ENCODE measurements at regions not wholly inside any gene's neighbourhood (a gene's known extent, or its start where the extent isn't known, plus 50 kb on each side); places are given as distances from the start of the nearest gene placed in this dataset.

DNA sequence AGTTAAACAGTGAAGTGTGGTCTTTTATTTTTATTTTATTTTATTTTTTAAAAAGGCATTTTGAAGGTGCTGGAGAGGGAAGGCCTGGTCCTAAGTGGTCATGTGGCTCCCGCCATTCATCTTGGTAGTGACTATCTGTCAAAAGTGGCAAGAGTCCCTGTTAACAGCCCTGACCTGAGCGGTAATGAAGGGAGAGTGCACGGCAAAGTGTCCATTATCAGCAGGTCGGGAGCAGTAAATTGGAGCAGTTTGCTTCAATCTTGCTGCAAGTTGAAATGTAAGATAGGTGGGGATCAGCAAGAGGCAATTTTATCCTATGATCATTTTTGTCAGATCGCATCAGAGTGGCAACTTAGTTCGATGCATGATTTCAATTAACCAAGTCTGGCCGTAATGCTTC is 227.4 kb upstream of the SP4 start:
- Mint-ChIP-seq H3K4me1 (peaks cover 9% of the 10 kb centered on the region), H3K9me3 (no peaks in the 10 kb centered on the region), H3K4me3 (no peak overlapping the region), H3K27me3 (ENCODE audit: low read depth, poor library complexity) (no peaks in the 10 kb centered on the region), H3K36me3 (ENCODE audit: low read depth) (no peaks in the 10 kb centered on the region), H3K27ac (no peak overlapping the region)
- TF ChIP-seq, protein P1, sequence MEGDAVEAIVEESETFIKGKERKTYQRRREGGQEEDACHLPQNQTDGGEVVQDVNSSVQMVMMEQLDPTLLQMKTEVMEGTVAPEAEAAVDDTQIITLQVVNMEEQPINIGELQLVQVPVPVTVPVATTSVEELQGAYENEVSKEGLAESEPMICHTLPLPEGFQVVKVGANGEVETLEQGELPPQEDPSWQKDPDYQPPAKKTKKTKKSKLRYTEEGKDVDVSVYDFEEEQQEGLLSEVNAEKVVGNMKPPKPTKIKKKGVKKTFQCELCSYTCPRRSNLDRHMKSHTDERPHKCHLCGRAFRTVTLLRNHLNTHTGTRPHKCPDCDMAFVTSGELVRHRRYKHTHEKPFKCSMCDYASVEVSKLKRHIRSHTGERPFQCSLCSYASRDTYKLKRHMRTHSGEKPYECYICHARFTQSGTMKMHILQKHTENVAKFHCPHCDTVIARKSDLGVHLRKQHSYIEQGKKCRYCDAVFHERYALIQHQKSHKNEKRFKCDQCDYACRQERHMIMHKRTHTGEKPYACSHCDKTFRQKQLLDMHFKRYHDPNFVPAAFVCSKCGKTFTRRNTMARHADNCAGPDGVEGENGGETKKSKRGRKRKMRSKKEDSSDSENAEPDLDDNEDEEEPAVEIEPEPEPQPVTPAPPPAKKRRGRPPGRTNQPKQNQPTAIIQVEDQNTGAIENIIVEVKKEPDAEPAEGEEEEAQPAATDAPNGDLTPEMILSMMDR (IDR thresholded peaks at IDR 0.05), result no peak
- DNase-seq, result no peak

DNA sequence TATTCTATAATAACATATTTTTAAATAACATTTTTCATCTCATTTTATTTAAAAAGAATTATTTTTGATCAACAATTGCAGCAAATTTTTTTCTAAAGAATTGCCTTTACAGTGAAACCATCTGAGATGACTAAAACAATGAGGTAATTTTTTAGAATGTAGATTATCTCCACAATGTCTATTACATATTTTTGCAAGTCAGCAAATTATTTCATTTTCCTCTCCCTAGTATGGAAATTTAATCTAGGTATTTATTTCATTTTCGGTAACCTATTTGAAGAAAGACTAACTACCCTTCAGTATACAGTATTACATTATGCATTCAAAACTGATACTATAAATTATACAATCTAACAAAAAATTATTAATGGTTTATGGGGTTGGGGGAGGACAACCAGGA is 213.2 kb upstream of the SP4 start:
- Mint-ChIP-seq H3K4me1 (no peaks in the 10 kb centered on the region), H3K27ac (no peak overlapping the region), H3K4me3 (no peak overlapping the region), H3K9me3 (no peaks in the 10 kb centered on the region), H3K36me3 (ENCODE audit: low read depth) (no peaks in the 10 kb centered on the region), H3K27me3 (ENCODE audit: low read depth, poor library complexity) (peaks cover 5% of the 10 kb centered on the region)
- no peak for DNase-seq
- TF ChIP-seq, protein P1 (IDR thresholded peaks at IDR 0.05), result no peak

DNA sequence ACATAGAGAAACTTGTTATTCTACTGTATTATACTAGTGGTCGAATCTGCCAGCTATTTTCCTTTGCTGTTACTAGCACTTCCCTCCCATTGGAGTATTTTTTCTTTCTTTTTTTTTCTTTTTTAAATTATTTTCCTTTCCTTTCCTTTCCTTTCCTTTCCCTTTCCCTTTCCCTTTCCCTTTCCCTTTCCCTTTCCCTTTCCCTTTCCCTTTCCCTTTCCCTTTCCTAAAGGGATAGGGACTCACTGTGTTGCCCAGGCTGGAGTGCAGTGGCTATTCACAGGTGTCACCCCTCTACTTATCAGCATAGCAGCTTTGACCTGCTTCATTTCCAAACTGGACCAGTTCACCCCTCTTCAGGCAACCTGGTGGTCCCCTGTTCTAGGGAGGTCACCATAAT is 212.6 kb upstream of the SP4 start:
- H3K27me3 Mint-ChIP-seq (ENCODE audit: low read depth, poor library complexity), result peaks cover 5% of the 10 kb centered on the region
- DNase-seq, result no peak
- H3K4me3 Mint-ChIP-seq, result no peak overlapping the region
- H3K9me3 Mint-ChIP-seq, result no peaks in the 10 kb centered on the region
- H3K27ac Mint-ChIP-seq, result no peak overlapping the region
- no peaks in the 10 kb centered on the region for H3K4me1 Mint-ChIP-seq
- H3K36me3 Mint-ChIP-seq (ENCODE audit: low read depth), result no peaks in the 10 kb centered on the region
- TF ChIP-seq, protein P1 (IDR thresholded peaks at IDR 0.05), result no peak

DNA sequence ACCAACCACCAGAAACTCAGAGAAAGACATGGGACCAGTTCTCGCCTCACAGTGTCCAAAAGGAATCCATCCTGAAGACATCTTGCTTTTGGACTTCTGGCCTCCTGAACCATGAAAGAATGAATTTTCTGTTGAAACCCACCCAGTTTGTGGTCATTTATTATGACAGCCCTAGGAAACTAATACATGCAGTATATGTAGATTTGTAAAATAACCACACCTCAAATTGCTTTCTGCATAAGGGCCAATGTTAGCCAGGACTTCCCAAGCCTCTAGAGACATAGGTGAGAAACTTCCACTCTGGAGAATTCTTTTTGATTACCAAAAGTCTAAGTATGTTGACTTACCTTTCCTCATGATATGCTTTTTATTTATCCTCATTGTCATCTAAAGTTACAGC is 210.5 kb upstream of the SP4 start:
- TF ChIP-seq, protein P1 (IDR thresholded peaks at IDR 0.05), result no peak
- Mint-ChIP-seq H3K27me3 (ENCODE audit: low read depth, poor library complexity) (peaks cover 5% of the 10 kb centered on the region), H3K9me3 (no peaks in the 10 kb centered on the region), H3K4me3 (no peak overlapping the region), H3K36me3 (ENCODE audit: low read depth) (no peaks in the 10 kb centered on the region), H3K27ac (no peak overlapping the region), H3K4me1 (no peaks in the 10 kb centered on the region)
- no peak for DNase-seq

DNA sequence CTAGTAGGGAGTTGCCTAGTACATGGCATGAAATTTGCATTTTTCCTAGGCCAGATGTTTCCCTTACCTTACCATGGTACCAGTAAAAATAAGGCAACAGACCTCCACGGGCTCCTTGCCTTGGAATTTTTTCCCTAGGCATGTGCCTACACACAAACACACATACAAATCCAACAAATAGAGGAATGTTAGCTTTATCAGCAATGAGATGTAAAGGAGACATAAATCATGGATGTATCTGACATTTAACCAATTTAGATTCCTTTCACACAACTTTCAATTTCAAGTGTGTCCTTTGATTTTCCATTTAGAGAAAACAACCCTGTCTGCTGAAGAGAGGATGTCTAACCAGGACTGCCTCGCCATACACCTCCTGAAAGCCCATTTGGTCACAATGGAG is 209.7 kb upstream of the SP4 start:
- no peak overlapping the region for H3K27ac Mint-ChIP-seq
- no peaks in the 10 kb centered on the region for H3K36me3 Mint-ChIP-seq (ENCODE audit: low read depth)
- no peak for DNase-seq
- H3K4me3 Mint-ChIP-seq, result no peak overlapping the region
- no peaks in the 10 kb centered on the region for H3K9me3 Mint-ChIP-seq
- peaks cover under 1% of the 10 kb centered on the region for H3K4me1 Mint-ChIP-seq
- TF ChIP-seq, protein P1 (IDR thresholded peaks at IDR 0.05), result no peak
- peaks cover 8% of the 10 kb centered on the region for H3K27me3 Mint-ChIP-seq (ENCODE audit: low read depth, poor library complexity)

DNA sequence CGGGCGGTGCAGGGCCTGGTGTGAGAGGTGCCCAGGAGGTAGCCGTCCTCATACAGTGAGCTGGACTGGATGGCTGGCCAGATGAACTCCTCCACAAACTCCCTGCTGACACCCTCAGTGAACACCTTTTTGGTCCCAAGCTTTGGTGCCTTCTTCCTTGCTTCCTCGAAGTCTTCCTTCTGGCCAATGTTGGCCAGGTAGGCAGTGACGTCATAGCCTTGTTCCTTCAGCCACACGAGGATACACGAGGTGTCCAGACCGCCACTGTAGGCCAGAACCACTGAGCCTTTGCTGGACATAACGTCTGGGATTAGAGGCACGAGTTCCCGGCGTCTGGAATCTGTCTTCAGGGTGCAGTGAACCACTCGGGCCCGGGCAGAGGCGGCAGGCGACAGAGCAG is 206.8 kb upstream of the SP4 start:
- TF ChIP-seq, protein P1 (IDR thresholded peaks at IDR 0.05), result no peak
- Mint-ChIP-seq H3K9me3 (no peaks in the 10 kb centered on the region), H3K4me1 (peaks cover 21% of the 10 kb centered on the region), H3K27ac (no peak overlapping the region), H3K36me3 (ENCODE audit: low read depth) (no peaks in the 10 kb centered on the region), H3K4me3 (no peak overlapping the region), H3K27me3 (ENCODE audit: low read depth, poor library complexity) (peaks cover 10% of the 10 kb centered on the region)
- DNase-seq, result no peak
